GM12878 (cell line): ENCODE measurements at regions not wholly inside any gene's neighbourhood (a gene's known extent, or its start where the extent isn't known, plus 50 kb on each side); places are given as distances from the start of the nearest gene placed in this dataset.
A peak's percentile ranks its signal among the peaks of the same experiment; 100 is the strongest.

ENCODE experiments used
- ATAC-seq: fragments of 200-7000 bp; cut with Tn5 transposase; 3 replicates; pipeline ENCODE4 v1.9.1; 2020; ENCODE audit warnings: mild to moderate bottlenecking, moderate library complexity
- BruUV-seq: library from RNA; stranded (reverse); fragments of 400-500 nt; replicated peaks from 2 replicates; lab custom pipeline; 2021; lab: Mats Ljungman, UMichigan
- CTCF ChIA-PET: fragments of 300-600 bp; sonication (Branson Sonifier 250); formaldehyde crosslinking; extraction: SDS; loops from one replicate; lab custom pipeline; 2021; ENCODE audit warnings: inconsistent platforms; lab: Yijun Ruan, JAX
- POLR2A ChIA-PET: fragments of 350-600 bp; formaldehyde crosslinking; extraction: SDS; loops from one replicate; lab custom pipeline; 2021; ENCODE audit warnings: inconsistent platforms; lab: Charles Lee
- RAD21 ChIA-PET: fragments of 300-600 bp; sonication (Branson Sonifier 250); formaldehyde crosslinking; loops from one replicate; lab custom pipeline; 2023; ENCODE audit warnings: antibody characterized with exemption; ENCODE audit not compliant: unreplicated experiment; lab: Charles Lee
- SMC1A ChIA-PET: fragments of 300-600 bp; sonication (Branson Sonifier 250); formaldehyde crosslinking; loops from one replicate; lab custom pipeline; 2023; ENCODE audit not compliant: unreplicated experiment, uncharacterized antibody; lab: Charles Lee
- DNase-seq: peaks from one replicate; pipeline ENCODE4 v3.0.0-alpha.2; 2011; ENCODE audit warnings: low read depth, low spot score
- FAIRE-seq: peaks from 3 replicates; lab custom pipeline; 2011; peaks lifted over from hg19 to GRCh38; lab: Jason Lieb, UNC
- H2AFZ ChIP-seq: 2 replicates; pipeline ENCODE4 v1.6.0; 2011; ENCODE audit warnings: low read depth, low read length, control low read depth; ENCODE audit not compliant: control insufficient read depth
- H3K27ac ChIP-seq: 2 replicates; pipeline ENCODE4 v1.5.1; 2011; ENCODE audit warnings: control low read depth; ENCODE audit not compliant: control insufficient read depth, insufficient read depth
- H3K27me3 ChIP-seq, 2 experiments: replicated peaks in 1 of 2; 2 replicates each; pipeline versions ENCODE4 v1.6.0 to v1.6.1; 2011; ENCODE audit warnings: low read length in 1 of 2; ENCODE audit not compliant: control insufficient read depth in 2 of 2, insufficient read depth in 2 of 2
- H3K36me3 ChIP-seq, 2 experiments: 2 replicates each; pipeline ENCODE4 v1.5.1; 2011; ENCODE audit warnings: low read length in 1 of 2; ENCODE audit not compliant: control insufficient read depth in 2 of 2, insufficient read depth in 2 of 2
- H3K4me1 ChIP-seq: 2 replicates; pipeline ENCODE4 v1.6.1; 2011; ENCODE audit warnings: mild to moderate bottlenecking, low read length, moderate library complexity, mixed read lengths; ENCODE audit not compliant: control insufficient read depth, insufficient read depth
- H3K4me2 ChIP-seq: 2 replicates; pipeline ENCODE4 v1.6.0; 2011; ENCODE audit warnings: control low read depth; ENCODE audit not compliant: control insufficient read depth, insufficient read depth
- H3K4me3 ChIP-seq: fragments of 200-600 bp; sonication (generic); 2 replicates; pipeline ENCODE4 v1.5.1; 2016
- H3K79me2 ChIP-seq: 2 replicates; pipeline ENCODE4 v1.6.0; 2011; ENCODE audit warnings: low read length; ENCODE audit not compliant: control insufficient read depth, insufficient read depth
- H3K9ac ChIP-seq: 2 replicates; pipeline ENCODE4 v1.8.0; 2011; ENCODE audit warnings: low read length, control low read depth, mixed read lengths; ENCODE audit not compliant: control insufficient read depth, insufficient read depth
- H3K9me3 ChIP-seq: replicated peaks from 3 replicates; pipeline ENCODE4 v1.5.1; 2011; ENCODE audit warnings: mild to moderate bottlenecking, low read length; ENCODE audit not compliant: control insufficient read depth, insufficient read depth
- H4K20me1 ChIP-seq: 2 replicates; pipeline ENCODE4 v1.6.0; 2011; ENCODE audit not compliant: control insufficient read depth, insufficient read depth
- ATF7 ChIP-seq: fragments of 450-650 bp; IDR thresholded peaks from 2 replicates; pipeline ENCODE4 v1.6.1; 2016; ENCODE audit warnings: low read depth, mild to moderate bottlenecking
- CBFB ChIP-seq: IDR thresholded peaks from 2 replicates; pipeline ENCODE4 v1.6.1; 2016; ENCODE audit warnings: antibody characterized with exemption, low read depth
- CBX5 ChIP-seq: sonication (generic); IDR thresholded peaks from 2 replicates; pipeline ENCODE4 v1.6.1; 2016; ENCODE audit warnings: low read depth, moderate library complexity, mild to moderate bottlenecking, inconsistent platforms
- CEBPB ChIP-seq, 2 experiments: fragments of 150-350 bp in 1 of 2; IDR thresholded peaks; 2 replicates each; pipeline ENCODE4 v1.6.1; 2012 to 2014; ENCODE audit warnings: low read depth in 2 of 2, low read length in 2 of 2, borderline replicate concordance in 1 of 2, inconsistent platforms in 1 of 2
- CHD4 ChIP-seq: fragments of 200-600 bp; sonication (generic); IDR thresholded peaks from 2 replicates; pipeline ENCODE4 v1.6.1; 2016; ENCODE audit warnings: mild to moderate bottlenecking
- EP300 ChIP-seq, 2 experiments: fragments of 150-350 bp in 1 of 2; IDR thresholded peaks; 2 replicates each; pipeline ENCODE4 v1.6.1; 2011 to 2012; ENCODE audit warnings: low read depth in 2 of 2, low read length in 2 of 2, borderline replicate concordance in 1 of 2, improper control_type of control experiment in 1 of 2, inconsistent platforms in 1 of 2; ENCODE audit not compliant: control insufficient read depth in 1 of 2
- ESRRA ChIP-seq: IDR thresholded peaks from 2 replicates; pipeline ENCODE4 v1.6.1; 2012; ENCODE audit warnings: mild to moderate bottlenecking, low read length, improper control_type of control experiment
- ETV6 ChIP-seq, 2 experiments: fragments of 450-650 bp in 1 of 2; IDR thresholded peaks in 1 of 2; conservative IDR thresholded peaks in 1 of 2; 2 replicates each; pipeline ENCODE4 v1.6.1; 2014; ENCODE audit warnings: antibody characterized with exemption in 1 of 2, borderline replicate concordance in 1 of 2, low read depth in 1 of 2, mild to moderate bottlenecking in 1 of 2, moderate library complexity in 1 of 2
- FOS ChIP-seq: IDR thresholded peaks from 3 replicates; pipeline ENCODE4 v1.6.1; 2011; ENCODE audit warnings: borderline replicate concordance; ENCODE audit not compliant: insufficient read length; ENCODE audit errors: extremely low read depth
- HDAC2 ChIP-seq: fragments of 200-600 bp; sonication (generic); IDR thresholded peaks from 2 replicates; pipeline ENCODE4 v1.6.1; 2017
- IKZF2 ChIP-seq, 2 experiments: fragments of 450-650 bp; IDR thresholded peaks; 2 replicates each; pipeline ENCODE4 v1.6.1; 2017; ENCODE audit warnings: mild to moderate bottlenecking in 2 of 2, moderate library complexity in 2 of 2
- IRF4 ChIP-seq: IDR thresholded peaks from 2 replicates; pipeline ENCODE4 v1.6.1; 2011; ENCODE audit warnings: low read depth, low read length
- JUNB ChIP-seq: IDR thresholded peaks from 2 replicates; pipeline ENCODE4 v1.6.1; 2016; ENCODE audit warnings: antibody characterized with exemption, mild to moderate bottlenecking
- KLF5 ChIP-seq: fragments of 450-650 bp; IDR thresholded peaks from 2 replicates; pipeline ENCODE4 v1.6.1; 2014; ENCODE audit warnings: mild to moderate bottlenecking; ENCODE audit not compliant: partially characterized antibody
- MTA3 ChIP-seq: IDR thresholded peaks from 2 replicates; pipeline ENCODE4 v1.6.1; 2012; ENCODE audit warnings: low read length, inconsistent platforms, borderline replicate concordance
- MYB ChIP-seq: fragments of 150-350 bp; IDR thresholded peaks from 2 replicates; pipeline ENCODE4 v1.6.1; 2014; ENCODE audit warnings: mild to moderate bottlenecking, low read depth, low read length, borderline replicate concordance
- NRF1 ChIP-seq: conservative IDR thresholded peaks from 2 replicates; pipeline ENCODE4 v1.6.1; 2011; ENCODE audit warnings: mild to moderate bottlenecking, low read depth, low read length, improper control_type of control experiment
- POLR2A ChIP-seq: IDR thresholded peaks from 2 replicates; pipeline ENCODE4 v1.6.1; 2011; ENCODE audit warnings: low read depth, mild to moderate bottlenecking, low read length
- RB1 ChIP-seq: fragments of 450-650 bp; formaldehyde crosslinking; IDR thresholded peaks from 2 replicates; pipeline ENCODE4 v1.6.1; 2017; ENCODE audit warnings: mild to moderate bottlenecking, borderline replicate concordance
- RCOR1 ChIP-seq: conservative IDR thresholded peaks from 2 replicates; pipeline ENCODE4 v1.6.1; 2012; ENCODE audit warnings: low read depth, low read length, improper control_type of control experiment
- RELA ChIP-seq: fragments of 450-650 bp; IDR thresholded peaks from 2 replicates; pipeline ENCODE4 v1.8.0; 2014; ENCODE audit warnings: borderline replicate concordance; ENCODE audit not compliant: partially characterized antibody
- RELB ChIP-seq: fragments of 450-650 bp; IDR thresholded peaks from 2 replicates; pipeline ENCODE4 v1.6.1; 2017; ENCODE audit warnings: low read depth, mild to moderate bottlenecking, moderate library complexity
- SMAD1 ChIP-seq: fragments of 450-650 bp; IDR thresholded peaks from 2 replicates; pipeline ENCODE4 v1.6.1; 2018; ENCODE audit warnings: mild to moderate bottlenecking, low read depth; ENCODE audit not compliant: partially characterized antibody
- SREBF2 ChIP-seq: IDR thresholded peaks from 2 replicates; pipeline ENCODE4 v1.6.1; 2012; ENCODE audit warnings: mild to moderate bottlenecking, low read length
- TCF7 ChIP-seq: IDR thresholded peaks from 2 replicates; pipeline ENCODE4 v1.6.1; 2014; ENCODE audit warnings: antibody characterized with exemption, borderline replicate concordance
- YBX1 ChIP-seq: fragments of 450-650 bp; IDR thresholded peaks from 2 replicates; pipeline ENCODE4 v1.6.1; 2016; ENCODE audit warnings: antibody characterized with exemption
- WGBS: methylation state at CpG from one replicate; pipeline ENCODE4 v1.1.6; 2016; ENCODE audit warnings: low lambda C conversion rate; ENCODE audit not compliant: insufficient replicate concordance, insufficient coverage; ENCODE audit errors: missing lambda C conversion rate; 5-methylcytosine and 5-hydroxymethylcytosine counted together
- in situ Hi-C: fragments of 300-500 bp; cut with MboI; formaldehyde crosslinking; loops from 9 replicates; pipeline ENCODE4 v1.14.3; 2018; ENCODE audit warnings: mixed read lengths
- intact Hi-C: fragments of 100-400 bp; cut with micrococcal nuclease; formaldehyde crosslinking; loops from one replicate; pipeline ENCODE4 v1.14.2; 2022; ENCODE audit not compliant: unreplicated experiment

- DNase-seq (peak; percentile 15), FAIRE-seq (no peak), ATAC-seq (peak; percentile 75)
- H3K27ac ChIP-seq: no peak overlapping the region; the same call in 1 of the 2 replicates
- CTCF ChIA-PET: no interaction called here
- no TSS peak for BruUV-seq
- no CpG with 5 or more reads among the region's 2 CpGs for WGBS
- intact Hi-C loops: loop anchor here (10.0 kb wide), 1 partner anchor 411 kb away; no protein-coding TSS in a partner anchor
- H3K4me3 ChIP-seq: no peak overlapping the region
- no peak overlapping the region; the same call in 1 of the 2 replicates for H2AFZ ChIP-seq
- SMC1A ChIA-PET: no interaction called here
- no peaks in the 10 kb centered on the region for H3K27me3 ChIP-seq
- POLR2A ChIA-PET: no interaction called here
- H3K4me2 ChIP-seq: 0 out of 2 replicates have a peak overlapping the region, but pooled peaks have one; percentile 17
- H4K20me1 ChIP-seq: no peaks in the 10 kb centered on the region
- in situ Hi-C loops: no loop called here
- RAD21 ChIA-PET: no interaction called here
- no peaks in the 10 kb centered on the region for H3K36me3 ChIP-seq
- H3K79me2 ChIP-seq: no peaks in the 10 kb centered on the region
- H3K9me3 ChIP-seq: peaks cover 2% of the 10 kb centered on the region; the same call in 2 of the 3 replicates
- no peak overlapping the region for H3K9ac ChIP-seq
- no peaks in the 10 kb centered on the region for H3K4me1 ChIP-seq
- TF ChIP-seq NRF1: no peak
- no peak for TF ChIP-seq POLR2A
- no peak for TF ChIP-seq MYB
- no peak for TF ChIP-seq YBX1
- no peak for TF ChIP-seq SREBF2
- TF ChIP-seq CHD4: no peak
- TF ChIP-seq ETV6 (conservative IDR thresholded peaks at IDR 0.05 in 1 of 2, IDR thresholded peaks at IDR 0.05 in 1 of 2; ENCODE audit: borderline replicate concordance in 1 of 2, low read depth in 1 of 2): no peak
- TF ChIP-seq IRF4: no peak
- TF ChIP-seq EP300 (IDR thresholded peaks at IDR 0.05; ENCODE audit: borderline replicate concordance in 1 of 2, control insufficient read depth in 1 of 2, low read depth in 2 of 2, low read length in 2 of 2): peak in 1 of 2 experiments; percentile 12; a peak in 1 of 4 replicates
- TF ChIP-seq ATF7: no peak
- TF ChIP-seq SMAD1: no peak
- TF ChIP-seq RCOR1: no peak
- no peak for TF ChIP-seq CBFB
- no peak for TF ChIP-seq CBX5
- peak; percentile 49 for TF ChIP-seq JUNB
- TF ChIP-seq KLF5: no peak
- TF ChIP-seq CEBPB (IDR thresholded peaks at IDR 0.05; ENCODE audit: borderline replicate concordance in 1 of 2, low read depth in 2 of 2, low read length in 2 of 2): no peak
- no peak for TF ChIP-seq RB1
- TF ChIP-seq IKZF2 (IDR thresholded peaks at IDR 0.05): no peak
- no peak for TF ChIP-seq HDAC2
- TF ChIP-seq ESRRA: no peak
- TF ChIP-seq RELA: no peak
- TF ChIP-seq MTA3: no peak
- peak; percentile 83 for TF ChIP-seq TCF7
- no peak for TF ChIP-seq FOS
- TF ChIP-seq RELB: no peak
Observed at GRCh38 chr6:141153563-141153962, 979.2 kb upstream of the GJE1 start.
